Gastroesophageal sphincter (tissue), 4 donors: ENCODE measurements at regions not wholly inside any gene's neighbourhood (a gene's known extent, or its start where the extent isn't known, plus 50 kb on each side); places are given as distances from the start of the nearest gene placed in this dataset.

Source experiments
- ATAC-seq: fragments of 150-250 bp; one replicate; pipeline ENCODE4 v1.9.1; 2016; ENCODE audit warnings: mild to moderate bottlenecking, moderate library complexity
- H3K27ac ChIP-seq, 4 donors: fragments of 200-600 bp; sonication (generic) in 3 of 4; 1 replicate in 3 of 4; 2 replicates in 1 of 4; pipeline ENCODE4 v1.5.1; 2016 to 2019
- H3K27me3 ChIP-seq: fragments of 200-600 bp; sonication (generic); one replicate; pipeline ENCODE4 v1.5.1; 2019
- H3K36me3 ChIP-seq, 2 donors: fragments of 200-600 bp; sonication (generic); one replicate each; pipeline ENCODE4 v1.5.1; 2019; ENCODE audit warnings: control low read depth in 1 of 2
- H3K4me1 ChIP-seq, 3 donors: fragments of 200-600 bp; sonication (generic); 1 replicate in 2 of 3; 2 replicates in 1 of 3; pipeline ENCODE4 v1.5.1; 2016 to 2019; ENCODE audit warnings: control low read depth in 2 of 3
- H3K4me3 ChIP-seq, 2 donors: fragments of 200-600 bp; sonication (generic); one replicate each; pipeline ENCODE4 v1.5.1; 2019; ENCODE audit warnings: mild to moderate bottlenecking in 1 of 2, moderate library complexity in 1 of 2
- H3K9me3 ChIP-seq, 3 donors: fragments of 200-600 bp; sonication (generic); one replicate each; pipeline ENCODE4 v1.5.1; 2017 to 2019; ENCODE audit warnings: control low read depth in 2 of 3
- CTCF ChIP-seq, 4 experiments: fragments of 200-600 bp in 2 of 4; fragments of 450-650 bp in 2 of 4; sonication (generic) in 1 of 4; IDR thresholded peaks; one replicate each; pipeline ENCODE4 v1.5.1; 2017 to 2019; ENCODE audit warnings: antibody characterized with exemption in 4 of 4, mild to moderate bottlenecking in 2 of 4, moderate library complexity in 2 of 4
- EP300 ChIP-seq: sonication (generic); formaldehyde crosslinking; IDR thresholded peaks from one replicate; pipeline ENCODE4 v1.6.1; 2017; ENCODE audit warnings: antibody characterized with exemption, mild to moderate bottlenecking
- POLR2A ChIP-seq, 2 donors: fragments of 450-650 bp; IDR thresholded peaks; one replicate each; pipeline ENCODE4 v1.6.1; 2017; ENCODE audit warnings: antibody characterized with exemption in 2 of 2, mild to moderate bottlenecking in 2 of 2, moderate library complexity in 1 of 2
- POLR2AphosphoS5 ChIP-seq: sonication (generic); formaldehyde crosslinking; IDR thresholded peaks from one replicate; pipeline ENCODE4 v1.6.1; 2017; ENCODE audit warnings: antibody characterized with exemption
- WGBS, 2 donors: methylation state at CpG; one replicate each; pipeline ENCODE4 v1.1.5; 2018; ENCODE audit warnings: low coverage in 1 of 2; 5-methylcytosine and 5-hydroxymethylcytosine counted together

GRCh38 chr14:48914921-48915320 is 671.3 kb downstream of the RPS29 start:
- TF ChIP-seq CTCF (IDR thresholded peaks at IDR 0.05) (no peak), POLR2A (IDR thresholded peaks at IDR 0.05) (no peak), POLR2AphosphoS5 (no peak), EP300 (no peak)
- Histone ChIP-seq H3K4me1 (no peaks in the 10 kb centered on the region), H3K9me3 (no peaks in the 10 kb centered on the region), H3K36me3 (no peaks in the 10 kb centered on the region), H3K27me3 (no peaks in the 10 kb centered on the region), H3K4me3 (no peak overlapping the region), H3K27ac (no peak overlapping the region)
- WGBS, 2 donors: 73 to 94% methylated on average over 4 of the region's 4 CpGs
- ATAC-seq: no peak

- no peaks in the 10 kb centered on the region for H3K36me3 ChIP-seq
- H3K9me3 ChIP-seq: no peaks in the 10 kb centered on the region
- TF ChIP-seq EP300 (no peak), CTCF (IDR thresholded peaks at IDR 0.05) (no peak), POLR2A (IDR thresholded peaks at IDR 0.05) (no peak), POLR2AphosphoS5 (no peak)
- no peaks in the 10 kb centered on the region for H3K4me1 ChIP-seq
- H3K27me3 ChIP-seq: no peaks in the 10 kb centered on the region
- WGBS, 2 donors: 82 to 100% methylated on average over 1 of the region's 1 CpG
- H3K4me3 ChIP-seq: no peak overlapping the region
- ATAC-seq: no peak
- H3K27ac ChIP-seq: no peak overlapping the region
Measured at GRCh38 chr14:48914382-48914781, 671.8 kb downstream of the RPS29 start.

- Histone ChIP-seq H3K36me3 (no peaks in the 10 kb centered on the region), H3K4me1 (no peaks in the 10 kb centered on the region), H3K4me3 (no peak overlapping the region), H3K27me3 (no peaks in the 10 kb centered on the region), H3K9me3 (no peaks in the 10 kb centered on the region), H3K27ac (no peak overlapping the region)
- WGBS, 2 donors: 42 to 68% methylated on average over 3 of the region's 3 CpGs
- no peak for ATAC-seq
- no peak for TF ChIP-seq POLR2A (IDR thresholded peaks at IDR 0.05)
- no peak for TF ChIP-seq EP300
- TF ChIP-seq POLR2AphosphoS5: no peak
Measured at GRCh38 chr14:48900565-48900964, 685.6 kb downstream of the RPS29 start.

- no peaks in the 10 kb centered on the region for H3K27me3 ChIP-seq
- no peak overlapping the region for H3K4me3 ChIP-seq
- no peak overlapping the region for H3K27ac ChIP-seq
- H3K36me3 ChIP-seq: no peaks in the 10 kb centered on the region
- no peaks in the 10 kb centered on the region for H3K4me1 ChIP-seq
- WGBS, 2 donors: 17 to 26% methylated on average over 1 of the region's 1 CpG
- TF ChIP-seq EP300: no peak
- no peak for TF ChIP-seq POLR2AphosphoS5
- TF ChIP-seq CTCF (IDR thresholded peaks at IDR 0.05): no peak
- no peak for TF ChIP-seq POLR2A (IDR thresholded peaks at IDR 0.05)
- no peaks in the 10 kb centered on the region for H3K9me3 ChIP-seq
- no peak for ATAC-seq
Measured at GRCh38 chr14:48890333-48890732, 695.8 kb downstream of the RPS29 start.

- Histone ChIP-seq H3K36me3 (no peaks in the 10 kb centered on the region), H3K9me3 (no peaks in the 10 kb centered on the region), H3K4me3 (no peak overlapping the region), H3K27me3 (no peaks in the 10 kb centered on the region), H3K4me1 (no peaks in the 10 kb centered on the region), H3K27ac (no peak overlapping the region)
- whole genome bisulfite sequencing, 2 donors: 67% methylated on average over 1 of the region's 1 CpG; no CpG with 5 or more reads in 1 of the 2 donors
- no peak for TF ChIP-seq EP300
- no peak for TF ChIP-seq POLR2A (IDR thresholded peaks at IDR 0.05)
- no peak for TF ChIP-seq CTCF (IDR thresholded peaks at IDR 0.05)
- TF ChIP-seq POLR2AphosphoS5: no peak
- ATAC-seq: no peak
Measured at GRCh38 chr14:48876806-48877340, 709.3 kb downstream of the RPS29 start.
